Ovary (tissue), 7 donors: ENCODE measurements at regions not wholly inside any gene's neighbourhood (a gene's known extent, or its start where the extent isn't known, plus 50 kb on each side); places are given as distances from the start of the nearest gene placed in this dataset.

Experiments used
- DNase-seq, 5 donors: peaks; one replicate each; pipeline ENCODE4 v3.0.0-alpha.2; 2019 to 2020
- H3K27ac ChIP-seq, 2 donors: fragments of 200-600 bp; one replicate each; pipeline versions ENCODE4 v1.5.1 to v1.8.0; 2019 to 2022
- H3K27me3 ChIP-seq: fragments of 200-600 bp; one replicate; pipeline ENCODE4 v1.8.0; 2022
- H3K36me3 ChIP-seq: fragments of 200-600 bp; sonication (generic); one replicate; pipeline ENCODE4 v1.5.1; 2019
- H3K4me1 ChIP-seq: one replicate; pipeline ENCODE4 v1.8.1; 2013; ENCODE audit warnings: mild to moderate bottlenecking, moderate library complexity; ENCODE audit not compliant: insufficient read depth
- H3K4me3 ChIP-seq: fragments of 200-600 bp; sonication (generic); one replicate; pipeline ENCODE4 v1.5.1; 2017
- H3K9me3 ChIP-seq, 2 donors: fragments of 200-600 bp in 1 of 2; sonication (generic) in 1 of 2; one replicate each; pipeline versions ENCODE4 v1.5.1 to v1.8.1; 2013 to 2019; ENCODE audit warnings: mild to moderate bottlenecking in 1 of 2, moderate library complexity in 1 of 2
- EP300 ChIP-seq: sonication (generic); formaldehyde crosslinking; IDR thresholded peaks from one replicate; pipeline ENCODE4 v1.6.1; 2017; ENCODE audit warnings: antibody characterized with exemption
- POLR2A ChIP-seq: fragments of 450-650 bp; IDR thresholded peaks from one replicate; pipeline ENCODE4 v1.6.1; 2017; ENCODE audit warnings: antibody characterized with exemption, mild to moderate bottlenecking, moderate library complexity
- WGBS, 3 donors: extraction: QIAGEN DNeasy Blood & Tissue Kit in 1 of 3; methylation state at CpG; one replicate each; pipeline versions ENCODE4 v1.1.5 to v1.1.7; 2013 to 2017; 5-methylcytosine and 5-hydroxymethylcytosine counted together
- intact Hi-C, 4 donors: fragments of 100-400 bp; cut with DNase I; formaldehyde crosslinking; loops; one replicate each; pipeline versions ENCODE4 v1.11.0 to v1.15.1; 2022 to 2023
- TF ChIP-seq, protein P1 (sequence below), 3 donors: fragments of 450-650 bp in 2 of 3; fragments of 200-600 bp in 1 of 3; IDR thresholded peaks; one replicate each; pipeline versions ENCODE4 v1.5.1 to v1.8.0; 2016 to 2022; ENCODE audit warnings: antibody characterized with exemption in 3 of 3, mild to moderate bottlenecking in 1 of 3
- donor health status: DM: no; HTN: no; CAD: no; lungs with moderate emphysema.
- donor health status: DM: no; HTN: no; CAD: no.
- donor health status: Bipolar disorder and iron deficiency.
- donor health status: DM: no; HTN: no; CAD: no.
- donor health status: DM: yes; HTN: yes; CAD: no.

DNA sequence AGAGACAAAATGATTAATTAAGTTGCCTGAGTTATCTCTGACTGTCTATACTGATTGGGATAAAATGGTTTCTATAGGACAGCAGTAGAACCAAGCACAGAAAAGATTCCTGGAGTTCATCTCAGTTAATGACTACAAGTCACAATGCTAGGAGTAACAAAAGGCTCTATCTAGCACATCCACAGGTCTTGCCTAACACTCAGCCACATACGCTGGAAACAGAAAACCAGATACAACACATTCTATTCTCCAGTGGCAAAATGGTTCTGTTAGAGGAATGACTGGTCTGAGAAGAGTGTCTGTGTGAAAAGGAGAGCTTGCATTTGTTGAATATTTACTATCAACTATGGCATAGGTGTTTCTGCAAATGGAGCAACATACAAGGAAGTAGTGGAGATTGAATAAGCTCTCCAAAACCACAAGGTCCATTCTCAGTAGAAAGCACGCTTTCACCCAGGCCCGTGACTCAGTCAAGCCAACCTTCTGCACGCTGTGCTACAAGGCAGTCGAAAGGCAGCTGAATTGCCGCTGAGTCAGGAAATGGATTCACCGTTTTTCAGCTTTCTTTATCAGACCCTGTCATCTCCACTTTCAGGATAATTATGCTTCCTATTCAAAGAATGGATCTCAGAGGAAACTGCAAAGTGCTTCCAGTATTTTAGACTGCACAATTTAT, 761.5 kb downstream of the EFNB2 start:
- TF ChIP-seq POLR2A: no peak
- TF ChIP-seq EP300: no peak
- TF ChIP-seq, protein P1, sequence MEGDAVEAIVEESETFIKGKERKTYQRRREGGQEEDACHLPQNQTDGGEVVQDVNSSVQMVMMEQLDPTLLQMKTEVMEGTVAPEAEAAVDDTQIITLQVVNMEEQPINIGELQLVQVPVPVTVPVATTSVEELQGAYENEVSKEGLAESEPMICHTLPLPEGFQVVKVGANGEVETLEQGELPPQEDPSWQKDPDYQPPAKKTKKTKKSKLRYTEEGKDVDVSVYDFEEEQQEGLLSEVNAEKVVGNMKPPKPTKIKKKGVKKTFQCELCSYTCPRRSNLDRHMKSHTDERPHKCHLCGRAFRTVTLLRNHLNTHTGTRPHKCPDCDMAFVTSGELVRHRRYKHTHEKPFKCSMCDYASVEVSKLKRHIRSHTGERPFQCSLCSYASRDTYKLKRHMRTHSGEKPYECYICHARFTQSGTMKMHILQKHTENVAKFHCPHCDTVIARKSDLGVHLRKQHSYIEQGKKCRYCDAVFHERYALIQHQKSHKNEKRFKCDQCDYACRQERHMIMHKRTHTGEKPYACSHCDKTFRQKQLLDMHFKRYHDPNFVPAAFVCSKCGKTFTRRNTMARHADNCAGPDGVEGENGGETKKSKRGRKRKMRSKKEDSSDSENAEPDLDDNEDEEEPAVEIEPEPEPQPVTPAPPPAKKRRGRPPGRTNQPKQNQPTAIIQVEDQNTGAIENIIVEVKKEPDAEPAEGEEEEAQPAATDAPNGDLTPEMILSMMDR (IDR thresholded peaks at IDR 0.05): no peak
- Histone ChIP-seq H3K27me3 (no peaks in the 10 kb centered on the region), H3K4me1 (no peaks in the 10 kb centered on the region), H3K27ac (no peak overlapping the region), H3K36me3 (no peaks in the 10 kb centered on the region), H3K9me3 (no peaks in the 10 kb centered on the region), H3K4me3 (no peak overlapping the region)
- no peak for DNase-seq
- WGBS, 3 donors: 83 to 86% (median 84%) methylated on average over 7 of the region's 7 CpGs
- intact Hi-C loops: no loop called here

DNA sequence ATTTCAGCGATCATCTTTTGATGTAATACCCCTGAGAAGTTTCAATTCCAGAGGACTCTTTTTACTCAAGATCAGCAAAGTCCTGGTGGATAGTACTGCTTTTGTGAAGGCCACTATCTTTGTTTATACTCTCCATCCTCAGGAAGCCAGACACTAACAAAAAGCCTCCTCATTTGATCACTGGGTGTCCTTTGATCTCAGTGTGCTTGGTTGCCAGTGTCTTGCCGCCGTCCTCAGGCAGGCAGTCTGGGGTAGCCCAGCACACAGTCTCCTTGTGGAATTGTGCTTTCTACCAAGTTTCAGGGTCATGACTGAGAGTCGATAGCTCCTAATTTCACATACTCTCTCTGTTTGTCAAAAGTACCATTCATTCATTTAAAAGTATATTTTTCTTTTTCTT, 762.2 kb downstream of the EFNB2 start:
- TF ChIP-seq POLR2A (no peak), EP300 (no peak)
- TF ChIP-seq, protein P1 (IDR thresholded peaks at IDR 0.05): no peak
- Histone ChIP-seq H3K27me3 (no peaks in the 10 kb centered on the region), H3K4me3 (no peak overlapping the region), H3K9me3 (no peaks in the 10 kb centered on the region), H3K4me1 (no peaks in the 10 kb centered on the region), H3K36me3 (no peaks in the 10 kb centered on the region), H3K27ac (no peak overlapping the region)
- no peak for DNase-seq
- WGBS, 3 donors: 48 to 68% (median 49%) methylated on average over 4 of the region's 4 CpGs
- intact Hi-C loops: no loop called here

DNA sequence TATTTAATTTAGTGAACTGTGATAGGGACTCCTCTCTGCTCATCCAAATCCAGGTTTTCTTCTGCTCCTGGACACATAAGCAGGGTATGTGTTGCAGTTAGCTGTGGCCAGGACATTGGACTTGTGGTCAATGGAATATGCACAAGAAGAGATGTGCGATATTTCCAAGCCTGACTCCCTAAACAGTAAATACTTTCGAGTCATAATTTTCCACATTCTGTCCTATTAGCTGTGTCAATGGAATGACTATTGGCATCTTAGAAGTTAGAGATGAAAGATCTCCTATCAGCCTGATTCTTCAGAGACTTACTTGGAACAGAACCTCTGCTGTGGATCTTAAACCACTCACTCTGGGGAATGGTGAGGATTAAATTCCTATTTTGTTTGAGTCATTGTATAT, 771.0 kb downstream of the EFNB2 start:
- no peak for TF ChIP-seq EP300
- TF ChIP-seq, protein P1 (IDR thresholded peaks at IDR 0.05): no peak
- TF ChIP-seq POLR2A: no peak
- Histone ChIP-seq H3K27me3 (no peaks in the 10 kb centered on the region), H3K27ac (no peak overlapping the region), H3K4me1 (no peaks in the 10 kb centered on the region), H3K4me3 (no peak overlapping the region), H3K9me3 (no peaks in the 10 kb centered on the region), H3K36me3 (no peaks in the 10 kb centered on the region)
- DNase-seq: no peak
- WGBS, 3 donors: 81 to 95% (median 89%) methylated on average over 2 of the region's 2 CpGs
- intact Hi-C loops: no loop called here

DNA sequence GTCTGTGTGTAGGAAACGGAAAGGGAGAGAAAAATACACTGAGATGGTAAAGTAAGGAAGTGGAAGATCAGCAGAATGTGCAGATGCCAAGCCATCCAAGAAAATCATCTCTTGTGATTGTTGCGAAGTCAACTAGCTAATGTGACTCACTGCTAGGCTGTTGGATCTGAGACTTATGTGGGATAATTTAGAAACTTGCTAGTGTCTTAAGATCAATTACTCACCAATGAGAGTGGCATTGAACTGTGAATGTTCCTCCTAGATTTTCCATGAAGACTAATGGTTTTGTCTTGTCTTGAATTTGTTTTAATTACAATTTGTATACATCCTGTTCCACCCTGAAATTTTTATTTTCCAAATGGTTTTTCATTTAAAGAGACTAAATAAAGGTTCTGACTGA, 771.6 kb downstream of the EFNB2 start:
- H3K27ac ChIP-seq: no peak overlapping the region
- WGBS, 3 donors: 86 to 91% (median 88%) methylated on average over 2 of the region's 2 CpGs

More for the DNA sequence above, 771.6 kb downstream of the EFNB2 start:
- no peak for DNase-seq
- no peaks in the 10 kb centered on the region for H3K9me3 ChIP-seq
- no peak overlapping the region for H3K4me3 ChIP-seq
- intact Hi-C loops: no loop called here
- H3K4me1 ChIP-seq: no peaks in the 10 kb centered on the region
- no peaks in the 10 kb centered on the region for H3K36me3 ChIP-seq
- H3K27me3 ChIP-seq: no peaks in the 10 kb centered on the region
- TF ChIP-seq, protein P1 (IDR thresholded peaks at IDR 0.05): no peak
- TF ChIP-seq EP300: no peak
- TF ChIP-seq POLR2A: no peak
